Activated CD8-positive, alpha-beta T cell treated with anti-CD3 and anti-CD28 coated beads for 36 hours (primary cell): ENCODE measurements at regions not wholly inside any gene's neighbourhood (a gene's known extent, or its start where the extent isn't known, plus 50 kb on each side); places are given as distances from the start of the nearest gene placed in this dataset.
A peak's percentile ranks its signal among the peaks of the same experiment; 100 is the strongest.

ENCODE experiments used
- ATAC-seq: fragments of 200-7000 bp; cut with Tn5 transposase; one replicate; pipeline ENCODE4 v1.10.0; 2021; ENCODE audit warnings: mild to moderate bottlenecking, moderate library complexity
- CTCF ChIA-PET: fragments of 350-600 bp; sonication (Branson Sonifier 250); formaldehyde crosslinking; loops from one replicate; lab custom pipeline; 2021; ENCODE audit warnings: antibody characterized with exemption; lab: Charles Lee
- POLR2A ChIA-PET: fragments of 350-600 bp; sonication (Branson Sonifier 250); formaldehyde crosslinking; loops from one replicate; lab custom pipeline; 2021; ENCODE audit warnings: antibody characterized with exemption; lab: Charles Lee
- DNase-seq: peaks from one replicate; pipeline ENCODE4 v3.0.0-alpha.2; 2020
- H3K27ac Mint-ChIP-seq: one replicate; pipeline ENCODE4 v1.8.0; 2021; ENCODE audit warnings: mild to moderate bottlenecking, mixed read lengths
- H3K27me3 Mint-ChIP-seq: one replicate; pipeline ENCODE4 v1.8.0; 2021; ENCODE audit warnings: mixed read lengths
- H3K36me3 Mint-ChIP-seq: one replicate; pipeline ENCODE4 v1.8.0; 2021; ENCODE audit warnings: low read depth, mixed read lengths
- H3K4me1 Mint-ChIP-seq: one replicate; pipeline ENCODE4 v1.8.0; 2021; ENCODE audit warnings: low read depth, mixed read lengths
- H3K4me3 Mint-ChIP-seq: one replicate; pipeline ENCODE4 v1.8.0; 2021; ENCODE audit warnings: mild to moderate bottlenecking, moderate library complexity, mixed read lengths
- H3K9me3 Mint-ChIP-seq: one replicate; pipeline ENCODE4 v1.8.0; 2021; ENCODE audit warnings: mixed read lengths
- intact Hi-C: fragments of 100-400 bp; cut with micrococcal nuclease; formaldehyde crosslinking; loops from one replicate; pipeline ENCODE4 v1.10.0; 2022
- TF ChIP-seq, protein P1 (sequence below): fragments of 200-600 bp; IDR thresholded peaks from one replicate; pipeline ENCODE4 v1.8.0; 2022; ENCODE audit warnings: antibody characterized with exemption, mild to moderate bottlenecking

DNA sequence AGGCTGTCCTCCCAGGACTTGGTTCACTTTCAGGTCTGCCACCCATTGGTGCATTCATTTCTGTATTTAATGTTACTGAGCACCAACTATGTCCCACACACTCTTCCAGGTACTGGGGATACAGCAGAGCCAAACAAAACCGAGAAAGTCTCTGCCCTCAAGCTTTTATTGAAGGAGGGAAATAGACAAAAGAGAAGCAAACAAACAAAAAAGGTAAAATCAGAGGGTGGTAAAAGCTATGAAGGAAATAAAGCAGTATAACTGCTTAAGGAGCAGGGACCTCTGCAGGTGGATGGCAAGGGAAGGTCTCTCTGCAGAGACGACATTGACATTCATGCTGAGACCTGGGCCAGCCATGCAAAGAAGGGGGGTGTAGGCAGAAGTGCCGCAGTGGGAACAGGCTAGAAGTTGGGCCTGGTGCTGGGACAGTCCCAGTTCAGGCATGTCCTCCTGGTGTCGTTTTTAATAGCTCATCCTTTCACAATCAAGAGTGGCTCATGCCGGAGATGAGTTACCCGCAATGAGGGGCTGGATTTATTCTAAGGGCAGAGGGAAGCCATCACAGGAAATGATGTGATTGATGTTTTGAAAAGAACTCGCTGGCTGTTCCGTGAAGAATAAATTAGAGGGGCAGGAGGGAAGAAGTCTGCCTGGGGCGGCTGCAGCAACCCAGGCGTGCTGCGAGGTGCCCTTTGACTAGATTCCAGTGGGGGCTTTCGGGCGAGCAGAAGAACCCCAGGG is 72.8 kb downstream of the IRF2BPL start:
- DNase-seq (peak; percentile 83), ATAC-seq (peak; percentile 69)
- intact Hi-C loops: loop anchor here (5.0 kb wide), 2 partner anchors 38 to 67 kb away; no protein-coding TSS in a partner anchor
- no peaks in the 10 kb centered on the region for H3K27me3 Mint-ChIP-seq
- H3K27ac Mint-ChIP-seq: peak overlapping the region; percentile 94
- H3K4me1 Mint-ChIP-seq: peaks cover 64% of the 10 kb centered on the region
- CTCF ChIA-PET: interaction anchor here (0.6 to 4.6 kb wide), 19 partner anchors 8 to 98 kb away, joined by 3 to 35 read pairs (median 3); no protein-coding TSS in a partner anchor
- TF ChIP-seq, protein P1, sequence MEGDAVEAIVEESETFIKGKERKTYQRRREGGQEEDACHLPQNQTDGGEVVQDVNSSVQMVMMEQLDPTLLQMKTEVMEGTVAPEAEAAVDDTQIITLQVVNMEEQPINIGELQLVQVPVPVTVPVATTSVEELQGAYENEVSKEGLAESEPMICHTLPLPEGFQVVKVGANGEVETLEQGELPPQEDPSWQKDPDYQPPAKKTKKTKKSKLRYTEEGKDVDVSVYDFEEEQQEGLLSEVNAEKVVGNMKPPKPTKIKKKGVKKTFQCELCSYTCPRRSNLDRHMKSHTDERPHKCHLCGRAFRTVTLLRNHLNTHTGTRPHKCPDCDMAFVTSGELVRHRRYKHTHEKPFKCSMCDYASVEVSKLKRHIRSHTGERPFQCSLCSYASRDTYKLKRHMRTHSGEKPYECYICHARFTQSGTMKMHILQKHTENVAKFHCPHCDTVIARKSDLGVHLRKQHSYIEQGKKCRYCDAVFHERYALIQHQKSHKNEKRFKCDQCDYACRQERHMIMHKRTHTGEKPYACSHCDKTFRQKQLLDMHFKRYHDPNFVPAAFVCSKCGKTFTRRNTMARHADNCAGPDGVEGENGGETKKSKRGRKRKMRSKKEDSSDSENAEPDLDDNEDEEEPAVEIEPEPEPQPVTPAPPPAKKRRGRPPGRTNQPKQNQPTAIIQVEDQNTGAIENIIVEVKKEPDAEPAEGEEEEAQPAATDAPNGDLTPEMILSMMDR: no peak
- POLR2A ChIA-PET: interaction anchor here (0.9 to 7.3 kb wide), 11 partner anchors 9 to 87 kb away, joined by 3 to 42 read pairs (median 3); partner anchors contain the start of gene IRF2BPL
- H3K4me3 Mint-ChIP-seq: peak overlapping the region; percentile 79
- no peaks in the 10 kb centered on the region for H3K36me3 Mint-ChIP-seq
- no peaks in the 10 kb centered on the region for H3K9me3 Mint-ChIP-seq

DNA sequence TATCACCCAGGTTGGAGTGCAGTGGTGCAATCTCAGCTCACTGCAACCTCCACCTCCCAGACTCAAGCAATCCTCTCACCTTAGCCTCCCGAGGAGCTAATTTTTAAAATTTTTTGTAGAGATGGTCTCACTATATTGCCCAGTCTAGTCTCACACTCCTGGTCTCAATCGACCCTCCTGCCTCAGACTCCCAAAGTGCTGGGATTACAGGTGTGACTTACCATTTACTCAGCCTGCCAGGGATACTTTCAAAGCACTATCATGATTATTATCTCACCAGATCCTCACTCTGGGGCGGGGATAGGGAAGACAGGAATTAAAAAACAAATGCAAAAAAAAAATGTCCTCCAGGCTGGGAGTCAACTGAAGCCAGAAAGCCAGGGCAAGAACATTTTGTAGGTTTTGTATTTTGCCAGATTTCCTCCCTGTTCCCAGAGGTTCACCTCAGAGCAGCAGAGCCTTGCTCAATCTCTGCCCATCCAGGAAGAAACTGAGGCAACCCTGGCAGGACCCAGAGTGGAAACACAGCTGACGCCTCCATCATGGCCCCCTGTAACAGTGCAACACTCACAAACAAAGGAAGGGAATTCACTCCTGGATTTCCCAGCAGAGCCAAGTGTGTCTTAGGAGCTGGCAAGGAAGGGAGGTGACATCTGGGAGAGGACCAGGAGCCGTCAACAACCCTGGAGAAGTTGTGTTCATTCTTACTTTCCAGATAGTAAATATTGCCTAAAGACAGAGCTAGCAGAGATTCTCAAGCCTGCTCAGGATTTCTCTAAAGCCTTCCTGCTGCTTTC is 73.9 kb downstream of the IRF2BPL start:
- CTCF ChIA-PET: interaction anchor here (1.1 to 4.6 kb wide), 12 partner anchors 18 to 116 kb away, joined by 3 to 35 read pairs (median 4); no protein-coding TSS in a partner anchor

DNA sequence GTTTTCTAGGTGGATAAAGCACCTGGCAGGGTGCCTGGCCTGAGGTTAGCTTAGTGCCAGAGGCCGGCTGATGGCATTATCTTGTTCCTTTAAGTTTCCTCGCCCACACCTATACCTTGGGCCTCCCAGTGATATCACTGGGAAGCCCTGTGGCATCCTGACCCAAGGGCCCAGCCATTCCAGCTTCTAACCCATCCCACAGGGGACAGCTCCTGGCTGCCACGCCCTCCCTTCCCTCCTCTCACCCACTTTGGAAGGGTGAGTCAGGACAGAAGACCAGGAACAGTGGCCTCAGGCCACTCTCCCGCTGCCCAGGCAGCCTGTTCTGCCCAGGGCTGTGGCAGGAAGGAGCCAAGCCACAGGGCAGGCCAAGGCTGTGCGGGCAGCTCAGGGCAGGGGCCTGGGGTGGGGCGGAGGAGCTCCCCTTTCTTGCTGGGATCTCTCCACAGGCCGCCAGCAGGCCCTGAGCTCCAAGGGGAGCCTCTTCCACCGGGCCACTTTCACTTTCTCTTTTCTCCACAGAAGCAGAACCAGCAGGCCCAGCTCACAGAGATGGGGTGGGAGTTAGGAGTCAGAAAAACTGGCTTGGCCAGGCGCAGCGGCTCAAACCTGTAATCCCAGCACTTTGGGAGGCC is 75.1 kb downstream of the IRF2BPL start:
- H3K36me3 Mint-ChIP-seq: no peaks in the 10 kb centered on the region
- H3K27me3 Mint-ChIP-seq: no peaks in the 10 kb centered on the region
- POLR2A ChIA-PET: interaction anchor here (0.9 to 7.3 kb wide), 8 partner anchors 8 to 91 kb away, joined by 3 to 42 read pairs (median 4); no protein-coding TSS in a partner anchor
- H3K9me3 Mint-ChIP-seq: no peaks in the 10 kb centered on the region
- H3K27ac Mint-ChIP-seq: peak overlapping the region; percentile 85
- CTCF ChIA-PET: interaction anchor here (0.6 to 4.6 kb wide), 14 partner anchors 8 to 118 kb away, joined by 3 to 35 read pairs (median 4); no protein-coding TSS in a partner anchor
- intact Hi-C loops: no loop called here
- H3K4me1 Mint-ChIP-seq: peaks cover 52% of the 10 kb centered on the region
- TF ChIP-seq, protein P1: no peak
- peak overlapping the region; percentile 47 for H3K4me3 Mint-ChIP-seq
- DNase-seq: peak; percentile 53
- no peak for ATAC-seq

More for the DNA sequence above, 73.9 kb downstream of the IRF2BPL start:
- Mint-ChIP-seq H3K4me3 (no peak overlapping the region), H3K27ac (peak overlapping the region; percentile 94), H3K4me1 (peaks cover 59% of the 10 kb centered on the region), H3K36me3 (no peaks in the 10 kb centered on the region), H3K9me3 (no peaks in the 10 kb centered on the region), H3K27me3 (no peaks in the 10 kb centered on the region)
- intact Hi-C loops: loop anchor here (5.0 kb wide), 2 partner anchors 37 to 68 kb away; no protein-coding TSS in a partner anchor
- TF ChIP-seq, protein P1: no peak
- no peak for DNase-seq
- POLR2A ChIA-PET: interaction anchor here (1.2 to 7.3 kb wide), 4 partner anchors 74 to 90 kb away, joined by 3 to 42 read pairs (median 15); partner anchors contain the start of gene IRF2BPL
- no peak for ATAC-seq

DNA sequence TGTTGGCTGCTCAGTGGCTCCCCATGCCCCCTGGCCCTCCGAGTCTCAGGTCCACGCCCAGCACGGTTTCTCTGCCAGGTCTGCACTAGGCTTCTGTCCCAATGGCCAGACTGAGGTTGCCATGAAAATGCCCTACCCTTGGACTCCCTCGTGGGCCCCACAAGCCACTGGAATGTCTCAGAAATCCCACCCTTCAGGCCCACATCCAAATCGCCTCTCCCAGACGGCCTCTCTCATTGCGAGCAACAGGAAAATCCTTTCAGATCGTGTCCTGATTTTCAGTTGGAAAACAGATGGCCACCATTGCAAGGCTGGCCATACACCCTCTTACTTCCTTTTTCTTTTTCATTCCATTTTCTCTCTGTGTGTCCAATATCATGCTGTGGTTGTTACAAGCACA is 77.3 kb downstream of the IRF2BPL start:
- CTCF ChIA-PET: no interaction called here
- POLR2A ChIA-PET: interaction anchor here (0.8 to 1.2 kb wide), 2 partner anchors 17 to 119 kb away, joined by 3 to 4 read pairs; no protein-coding TSS in a partner anchor
- H3K27me3 Mint-ChIP-seq: no peaks in the 10 kb centered on the region

More for the DNA sequence above, 77.3 kb downstream of the IRF2BPL start:
- H3K27ac Mint-ChIP-seq: peak overlapping the region; percentile 10
- H3K9me3 Mint-ChIP-seq: no peaks in the 10 kb centered on the region
- ATAC-seq (no peak), DNase-seq (no peak)
- H3K36me3 Mint-ChIP-seq: no peaks in the 10 kb centered on the region
- no peak overlapping the region for H3K4me3 Mint-ChIP-seq
- peaks cover 57% of the 10 kb centered on the region for H3K4me1 Mint-ChIP-seq
- intact Hi-C loops: no loop called here
- TF ChIP-seq, protein P1: no peak
